Liver (tissue), 8 donors: ENCODE measurements at regions not wholly inside any gene's neighbourhood (a gene's known extent, or its start where the extent isn't known, plus 50 kb on each side); places are given as distances from the start of the nearest gene placed in this dataset.

Source experiments
- DNase-seq: peaks from one replicate; pipeline ENCODE4 v3.0.0-alpha.2; 2017; ENCODE audit warnings: low spot score
- H3K27ac ChIP-seq, 2 donors: one replicate each; pipeline ENCODE4 v1.7.0; 2013; ENCODE audit warnings: inconsistent platforms in 2 of 2, low read length in 2 of 2, control low read depth in 1 of 2, low read depth in 1 of 2, mild to moderate bottlenecking in 1 of 2
- H3K27me3 ChIP-seq, 4 donors: one replicate each; pipeline versions ENCODE4 v1.6.1 to v1.7.0; 2013; ENCODE audit warnings: low read length in 3 of 4, inconsistent platforms in 1 of 4, mild to moderate bottlenecking in 1 of 4, moderate library complexity in 1 of 4; ENCODE audit not compliant: control insufficient read depth in 4 of 4, insufficient read depth in 4 of 4
- H3K36me3 ChIP-seq, 4 donors: one replicate each; pipeline versions ENCODE4 v1.6.1 to v1.7.0; 2013; ENCODE audit warnings: low read length in 3 of 4, mild to moderate bottlenecking in 3 of 4, low read depth in 1 of 4, moderate library complexity in 1 of 4; ENCODE audit not compliant: control insufficient read depth in 4 of 4, insufficient read depth in 3 of 4
- H3K4me1 ChIP-seq, 4 donors: one replicate each; pipeline versions ENCODE4 v1.6.1 to v1.7.0; 2013; ENCODE audit warnings: low read length in 3 of 4, mild to moderate bottlenecking in 3 of 4, moderate library complexity in 1 of 4; ENCODE audit not compliant: control insufficient read depth in 4 of 4, insufficient read depth in 4 of 4
- H3K4me3 ChIP-seq, 3 donors: one replicate each; pipeline versions ENCODE4 v1.6.1 to v1.7.0; 2013; ENCODE audit warnings: low read length in 3 of 3, control low read depth in 1 of 3, low read depth in 1 of 3, mild to moderate bottlenecking in 1 of 3
- H3K9ac ChIP-seq, 2 donors: one replicate each; pipeline ENCODE4 v1.7.0; 2013; ENCODE audit warnings: low read length in 2 of 2, mild to moderate bottlenecking in 2 of 2, moderate library complexity in 2 of 2, control low read depth in 1 of 2, low read depth in 1 of 2
- H3K9me3 ChIP-seq, 4 donors: one replicate each; pipeline versions ENCODE4 v1.6.1 to v1.7.0; 2013; ENCODE audit warnings: low read length in 3 of 4; ENCODE audit not compliant: control insufficient read depth in 4 of 4
- EGR1 ChIP-seq, 2 donors: IDR thresholded peaks; 2 replicates each; pipeline ENCODE4 v1.6.1; 2016 to 2018; ENCODE audit warnings: antibody characterized with exemption in 2 of 2, low read depth in 2 of 2
- FOXA2 ChIP-seq: IDR thresholded peaks from 2 replicates; pipeline ENCODE4 v1.6.1; 2016; ENCODE audit warnings: antibody characterized with exemption
- GABPA ChIP-seq, 2 donors: IDR thresholded peaks in 1 of 2; conservative IDR thresholded peaks in 1 of 2; 2 replicates each; pipeline ENCODE4 v1.6.1; 2016; ENCODE audit warnings: antibody characterized with exemption in 2 of 2, mild to moderate bottlenecking in 1 of 2, moderate library complexity in 1 of 2
- HNF4A ChIP-seq, 2 donors: conservative IDR thresholded peaks; 2 replicates each; pipeline ENCODE4 v1.6.1; 2016; ENCODE audit warnings: antibody characterized with exemption in 2 of 2, mild to moderate bottlenecking in 2 of 2
- HNF4G ChIP-seq: IDR thresholded peaks from 2 replicates; pipeline ENCODE4 v1.6.1; 2016; ENCODE audit warnings: antibody characterized with exemption
- JUND ChIP-seq, 2 donors: IDR thresholded peaks; 2 replicates each; pipeline ENCODE4 v1.6.1; 2016; ENCODE audit warnings: antibody characterized with exemption in 2 of 2
- NR2F2 ChIP-seq: IDR thresholded peaks from 2 replicates; pipeline ENCODE4 v1.6.1; 2016; ENCODE audit warnings: antibody characterized with exemption
- RAD21 ChIP-seq, 2 donors: IDR thresholded peaks; 2 replicates each; pipeline ENCODE4 v1.6.1; 2016; ENCODE audit warnings: antibody characterized with exemption in 2 of 2, mild to moderate bottlenecking in 2 of 2
- TAF1 ChIP-seq: conservative IDR thresholded peaks from 2 replicates; pipeline ENCODE4 v1.6.1; 2016; ENCODE audit warnings: antibody characterized with exemption, mild to moderate bottlenecking
- WGBS: extraction: QIAGEN DNeasy Blood & Tissue Kit; methylation state at CpG from one replicate; pipeline ENCODE4 v1.1.7; 2013; 5-methylcytosine and 5-hydroxymethylcytosine counted together
- TF ChIP-seq, protein P1 (sequence below): IDR thresholded peaks from 2 replicates; pipeline ENCODE4 v1.6.1; 2016; ENCODE audit warnings: antibody characterized with exemption, mild to moderate bottlenecking
- TF ChIP-seq, protein P2 (sequence below): IDR thresholded peaks from 2 replicates; pipeline ENCODE4 v1.6.1; 2016; ENCODE audit warnings: antibody characterized with exemption
- TF ChIP-seq, protein P3 (sequence below): IDR thresholded peaks from 2 replicates; pipeline ENCODE4 v1.6.1; 2016; ENCODE audit warnings: antibody characterized with exemption
- TF ChIP-seq, protein P4 (sequence below): IDR thresholded peaks from 2 replicates; pipeline ENCODE4 v1.6.1; 2016; ENCODE audit warnings: antibody characterized with exemption
- TF ChIP-seq, protein P5 (sequence below): fragments of 150-350 bp; IDR thresholded peaks from 2 replicates; pipeline ENCODE4 v1.5.1; 2017; ENCODE audit warnings: improper control_type of control experiment, low read depth, low read length; ENCODE audit not compliant: missing input control
- donor health status: healthy.
- donor health status: healthy.
- donor health status: healthy.
- donor health status: healthy.
- donor health status: healthy.

DNA sequence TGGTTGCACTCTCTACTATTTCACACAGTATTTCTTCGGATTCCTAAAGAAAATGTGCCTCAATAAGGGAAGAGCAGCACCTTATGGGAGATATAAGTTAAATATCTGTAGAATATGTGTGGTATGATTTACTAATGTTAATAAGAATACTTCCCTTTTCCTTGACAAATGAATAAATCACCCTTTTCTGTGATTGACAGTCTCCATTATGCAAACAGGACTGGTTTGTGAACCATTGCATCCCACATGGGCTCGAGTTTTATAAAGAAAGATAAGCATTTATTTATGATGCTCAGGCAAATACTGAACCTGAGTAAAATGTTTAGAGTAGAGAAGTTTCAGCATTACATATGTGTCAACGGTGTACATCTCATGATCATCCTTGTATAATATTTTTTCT is 587.7 kb upstream of the BRINP3 start:
- TF ChIP-seq, protein P1, sequence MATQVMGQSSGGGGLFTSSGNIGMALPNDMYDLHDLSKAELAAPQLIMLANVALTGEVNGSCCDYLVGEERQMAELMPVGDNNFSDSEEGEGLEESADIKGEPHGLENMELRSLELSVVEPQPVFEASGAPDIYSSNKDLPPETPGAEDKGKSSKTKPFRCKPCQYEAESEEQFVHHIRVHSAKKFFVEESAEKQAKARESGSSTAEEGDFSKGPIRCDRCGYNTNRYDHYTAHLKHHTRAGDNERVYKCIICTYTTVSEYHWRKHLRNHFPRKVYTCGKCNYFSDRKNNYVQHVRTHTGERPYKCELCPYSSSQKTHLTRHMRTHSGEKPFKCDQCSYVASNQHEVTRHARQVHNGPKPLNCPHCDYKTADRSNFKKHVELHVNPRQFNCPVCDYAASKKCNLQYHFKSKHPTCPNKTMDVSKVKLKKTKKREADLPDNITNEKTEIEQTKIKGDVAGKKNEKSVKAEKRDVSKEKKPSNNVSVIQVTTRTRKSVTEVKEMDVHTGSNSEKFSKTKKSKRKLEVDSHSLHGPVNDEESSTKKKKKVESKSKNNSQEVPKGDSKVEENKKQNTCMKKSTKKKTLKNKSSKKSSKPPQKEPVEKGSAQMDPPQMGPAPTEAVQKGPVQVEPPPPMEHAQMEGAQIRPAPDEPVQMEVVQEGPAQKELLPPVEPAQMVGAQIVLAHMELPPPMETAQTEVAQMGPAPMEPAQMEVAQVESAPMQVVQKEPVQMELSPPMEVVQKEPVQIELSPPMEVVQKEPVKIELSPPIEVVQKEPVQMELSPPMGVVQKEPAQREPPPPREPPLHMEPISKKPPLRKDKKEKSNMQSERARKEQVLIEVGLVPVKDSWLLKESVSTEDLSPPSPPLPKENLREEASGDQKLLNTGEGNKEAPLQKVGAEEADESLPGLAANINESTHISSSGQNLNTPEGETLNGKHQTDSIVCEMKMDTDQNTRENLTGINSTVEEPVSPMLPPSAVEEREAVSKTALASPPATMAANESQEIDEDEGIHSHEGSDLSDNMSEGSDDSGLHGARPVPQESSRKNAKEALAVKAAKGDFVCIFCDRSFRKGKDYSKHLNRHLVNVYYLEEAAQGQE: no peak
- TF ChIP-seq, protein P2, sequence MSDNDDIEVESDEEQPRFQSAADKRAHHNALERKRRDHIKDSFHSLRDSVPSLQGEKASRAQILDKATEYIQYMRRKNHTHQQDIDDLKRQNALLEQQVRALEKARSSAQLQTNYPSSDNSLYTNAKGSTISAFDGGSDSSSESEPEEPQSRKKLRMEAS: no peak
- no peak for TF ChIP-seq NR2F2
- TF ChIP-seq FOXA2: no peak
- TF ChIP-seq GABPA (IDR thresholded peaks at IDR 0.05 in 1 of 2, conservative IDR thresholded peaks at IDR 0.05 in 1 of 2): no peak
- no peak for TF ChIP-seq EGR1 (IDR thresholded peaks at IDR 0.05; ENCODE audit: low read depth in 2 of 2)
- TF ChIP-seq, protein P3, sequence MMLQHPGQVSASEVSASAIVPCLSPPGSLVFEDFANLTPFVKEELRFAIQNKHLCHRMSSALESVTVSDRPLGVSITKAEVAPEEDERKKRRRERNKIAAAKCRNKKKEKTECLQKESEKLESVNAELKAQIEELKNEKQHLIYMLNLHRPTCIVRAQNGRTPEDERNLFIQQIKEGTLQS: no peak
- TF ChIP-seq, protein P4, sequence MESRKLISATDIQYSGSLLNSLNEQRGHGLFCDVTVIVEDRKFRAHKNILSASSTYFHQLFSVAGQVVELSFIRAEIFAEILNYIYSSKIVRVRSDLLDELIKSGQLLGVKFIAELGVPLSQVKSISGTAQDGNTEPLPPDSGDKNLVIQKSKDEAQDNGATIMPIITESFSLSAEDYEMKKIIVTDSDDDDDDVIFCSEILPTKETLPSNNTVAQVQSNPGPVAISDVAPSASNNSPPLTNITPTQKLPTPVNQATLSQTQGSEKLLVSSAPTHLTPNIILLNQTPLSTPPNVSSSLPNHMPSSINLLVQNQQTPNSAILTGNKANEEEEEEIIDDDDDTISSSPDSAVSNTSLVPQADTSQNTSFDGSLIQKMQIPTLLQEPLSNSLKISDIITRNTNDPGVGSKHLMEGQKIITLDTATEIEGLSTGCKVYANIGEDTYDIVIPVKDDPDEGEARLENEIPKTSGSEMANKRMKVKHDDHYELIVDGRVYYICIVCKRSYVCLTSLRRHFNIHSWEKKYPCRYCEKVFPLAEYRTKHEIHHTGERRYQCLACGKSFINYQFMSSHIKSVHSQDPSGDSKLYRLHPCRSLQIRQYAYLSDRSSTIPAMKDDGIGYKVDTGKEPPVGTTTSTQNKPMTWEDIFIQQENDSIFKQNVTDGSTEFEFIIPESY: no peak
- TF ChIP-seq RAD21 (IDR thresholded peaks at IDR 0.05): no peak
- no peak for TF ChIP-seq TAF1
- TF ChIP-seq JUND (IDR thresholded peaks at IDR 0.05): no peak
- Histone ChIP-seq H3K4me3 (no peak overlapping the region), H3K27me3 (no peaks in the 10 kb centered on the region), H3K36me3 (no peaks in the 10 kb centered on the region), H3K4me1 (no peaks in the 10 kb centered on the region), H3K9me3 (no peaks in the 10 kb centered on the region), H3K9ac (no peak overlapping the region), H3K27ac (no peak overlapping the region)
- WGBS: 44% methylated on average over 3 of the region's 3 CpGs
- DNase-seq: no peak

DNA sequence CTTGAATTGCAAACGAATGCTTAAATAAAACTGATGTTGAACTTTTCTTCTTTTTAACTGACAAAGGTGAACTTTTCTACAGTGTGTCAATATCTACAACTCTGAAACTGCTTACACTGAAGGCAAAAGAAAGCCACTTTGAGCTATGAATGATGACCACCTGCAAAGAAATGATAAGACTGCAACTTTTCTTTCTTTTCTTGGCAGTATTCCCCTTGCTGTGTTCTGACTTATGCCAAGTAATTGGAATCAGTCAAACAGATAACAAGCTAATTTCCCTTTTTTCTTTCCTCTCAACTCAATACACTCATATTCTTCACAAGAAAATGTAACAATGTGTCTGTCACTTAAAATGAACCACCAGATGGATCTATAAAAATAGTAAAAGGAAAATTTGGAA is 588.1 kb upstream of the BRINP3 start:
- no peak overlapping the region for H3K4me3 ChIP-seq
- no peak overlapping the region for H3K9ac ChIP-seq
- DNase-seq: no peak
- TF ChIP-seq GABPA (IDR thresholded peaks at IDR 0.05 in 1 of 2, conservative IDR thresholded peaks at IDR 0.05 in 1 of 2): no peak
- TF ChIP-seq RAD21 (IDR thresholded peaks at IDR 0.05): no peak
- no peak for TF ChIP-seq EGR1 (IDR thresholded peaks at IDR 0.05; ENCODE audit: low read depth in 2 of 2)
- TF ChIP-seq HNF4A (conservative IDR thresholded peaks at IDR 0.05): no peak
- TF ChIP-seq HNF4G: no peak
- TF ChIP-seq, protein P5, sequence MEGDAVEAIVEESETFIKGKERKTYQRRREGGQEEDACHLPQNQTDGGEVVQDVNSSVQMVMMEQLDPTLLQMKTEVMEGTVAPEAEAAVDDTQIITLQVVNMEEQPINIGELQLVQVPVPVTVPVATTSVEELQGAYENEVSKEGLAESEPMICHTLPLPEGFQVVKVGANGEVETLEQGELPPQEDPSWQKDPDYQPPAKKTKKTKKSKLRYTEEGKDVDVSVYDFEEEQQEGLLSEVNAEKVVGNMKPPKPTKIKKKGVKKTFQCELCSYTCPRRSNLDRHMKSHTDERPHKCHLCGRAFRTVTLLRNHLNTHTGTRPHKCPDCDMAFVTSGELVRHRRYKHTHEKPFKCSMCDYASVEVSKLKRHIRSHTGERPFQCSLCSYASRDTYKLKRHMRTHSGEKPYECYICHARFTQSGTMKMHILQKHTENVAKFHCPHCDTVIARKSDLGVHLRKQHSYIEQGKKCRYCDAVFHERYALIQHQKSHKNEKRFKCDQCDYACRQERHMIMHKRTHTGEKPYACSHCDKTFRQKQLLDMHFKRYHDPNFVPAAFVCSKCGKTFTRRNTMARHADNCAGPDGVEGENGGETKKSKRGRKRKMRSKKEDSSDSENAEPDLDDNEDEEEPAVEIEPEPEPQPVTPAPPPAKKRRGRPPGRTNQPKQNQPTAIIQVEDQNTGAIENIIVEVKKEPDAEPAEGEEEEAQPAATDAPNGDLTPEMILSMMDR: no peak
- no peak for TF ChIP-seq NR2F2
- no peaks in the 10 kb centered on the region for H3K9me3 ChIP-seq
- H3K27ac ChIP-seq: no peak overlapping the region
- no peaks in the 10 kb centered on the region for H3K4me1 ChIP-seq
- WGBS: 28% methylated on average over 1 of the region's 1 CpG
- H3K27me3 ChIP-seq: no peaks in the 10 kb centered on the region
- H3K36me3 ChIP-seq: no peaks in the 10 kb centered on the region
